ENCODE measurements at regions not wholly inside any gene's neighbourhood (a gene's known extent, or its start where the extent isn't known, plus 50 kb on each side); places are given as distances from the start of the nearest gene placed in this dataset.

DNA sequence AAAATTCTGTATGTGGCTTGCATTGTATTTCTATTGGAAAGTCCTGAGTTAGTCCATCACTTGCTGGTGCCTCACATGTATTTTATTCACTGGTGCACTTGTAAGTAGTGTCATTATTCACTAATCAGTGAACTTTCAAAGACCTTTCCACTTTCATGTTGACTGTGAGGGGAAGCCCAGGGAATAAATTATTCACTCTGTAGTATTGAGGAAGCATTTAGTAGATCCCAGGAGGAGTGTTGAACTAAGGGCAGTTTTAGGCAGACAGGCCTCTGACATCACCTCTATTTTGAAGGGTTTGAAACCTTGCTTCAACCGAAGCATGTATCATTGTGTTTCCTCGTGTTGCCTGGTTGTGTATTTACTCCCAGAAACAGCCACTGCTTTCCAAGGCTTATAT lies 705.4 kb upstream of the RIOK2 start:
- FAIRE-seq (no peak), DNase-seq (ENCODE audit: insufficient read length, low spot score) (peak; percentile 1)
- peak; percentile 48; the same call in 1 of the 2 replicates for TF ChIP-seq POU2F2 (IDR thresholded peaks at IDR 0.05; ENCODE audit: low read depth, low read length)
- TF ChIP-seq PAX5 (IDR thresholded peaks at IDR 0.05; ENCODE audit: insufficient read depth, low read length, severe bottlenecking): no peak

DNA sequence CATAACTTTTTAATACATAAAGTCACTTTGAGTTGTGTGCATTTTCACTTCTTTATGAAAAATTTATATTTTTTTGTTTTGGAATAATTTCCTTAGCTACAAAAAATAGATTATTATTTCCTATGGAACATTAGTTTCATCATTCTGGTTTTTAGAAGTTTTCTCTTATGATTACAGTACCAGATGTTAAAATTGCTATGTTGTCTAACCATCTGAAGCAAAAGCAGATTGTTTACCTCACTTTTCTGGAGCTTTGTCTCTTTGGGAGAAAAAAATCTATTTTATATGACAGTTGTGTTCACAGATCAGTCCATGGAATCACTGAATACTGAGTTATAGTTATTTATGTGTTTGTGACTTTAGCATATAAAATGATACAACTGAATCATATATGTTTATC lies 708.9 kb upstream of the RIOK2 start:
- no peak for DNase-seq (ENCODE audit: insufficient read length, low spot score)
- FAIRE-seq: no peak
- no peak for TF ChIP-seq POLR2A (IDR thresholded peaks at IDR 0.05; ENCODE audit: low read depth, low read length)
- no peak for TF ChIP-seq PAX5 (IDR thresholded peaks at IDR 0.05; ENCODE audit: insufficient read depth, low read length, severe bottlenecking)
- TF ChIP-seq TAF1 (IDR thresholded peaks at IDR 0.05; ENCODE audit: low read depth, low read length): no peak
- TF ChIP-seq SPI1 (IDR thresholded peaks at IDR 0.05; ENCODE audit: low read depth, low read length): no peak
- no peak for TF ChIP-seq POU2F2 (IDR thresholded peaks at IDR 0.05; ENCODE audit: low read depth, low read length)
- TF ChIP-seq POLR2AphosphoS5 (IDR thresholded peaks at IDR 0.05; ENCODE audit: low read depth, low read length): no peak

- DNase-seq (ENCODE audit: insufficient read length, low spot score) (no peak), FAIRE-seq (no peak)
- TF ChIP-seq POLR2A (IDR thresholded peaks at IDR 0.05; ENCODE audit: low read depth, low read length): no peak
- no peak for TF ChIP-seq PAX5 (IDR thresholded peaks at IDR 0.05; ENCODE audit: insufficient read depth, low read length, severe bottlenecking)
- no peak for TF ChIP-seq POLR2AphosphoS5 (IDR thresholded peaks at IDR 0.05; ENCODE audit: low read depth, low read length)
- TF ChIP-seq TAF1 (IDR thresholded peaks at IDR 0.05; ENCODE audit: low read depth, low read length): no peak
- TF ChIP-seq SPI1 (IDR thresholded peaks at IDR 0.05; ENCODE audit: low read depth, low read length): no peak
- no peak for TF ChIP-seq POU2F2 (IDR thresholded peaks at IDR 0.05; ENCODE audit: low read depth, low read length)
Observed at GRCh38 chr5:97903742-97904141, 720.7 kb upstream of the RIOK2 start.

DNA sequence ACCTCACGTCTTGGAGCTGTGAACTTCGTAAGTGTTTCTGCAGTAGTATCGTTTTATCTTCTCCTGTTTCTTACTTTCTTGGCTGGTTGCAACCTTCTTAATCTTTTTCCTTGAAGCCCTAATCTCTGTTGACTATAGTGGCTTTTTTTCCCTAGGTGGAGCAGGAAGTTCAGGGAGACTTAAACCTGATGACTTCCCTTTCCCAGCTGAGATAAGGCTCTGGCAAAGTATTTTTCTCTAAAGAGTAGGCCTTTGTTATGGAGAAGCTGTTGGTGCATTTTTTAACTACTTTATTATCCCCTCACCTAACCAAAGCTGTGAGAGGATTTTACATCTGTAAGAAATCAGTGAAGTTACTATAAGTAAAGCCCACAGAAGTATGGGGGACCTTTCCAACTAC lies 723.1 kb upstream of the RIOK2 start:
- TF ChIP-seq POU2F2 (IDR thresholded peaks at IDR 0.05; ENCODE audit: low read depth, low read length) (no peak), POLR2AphosphoS5 (IDR thresholded peaks at IDR 0.05; ENCODE audit: low read depth, low read length) (no peak), PAX5 (IDR thresholded peaks at IDR 0.05; ENCODE audit: insufficient read depth, low read length, severe bottlenecking) (no peak), POLR2A (IDR thresholded peaks at IDR 0.05; ENCODE audit: low read depth, low read length) (no peak), TAF1 (IDR thresholded peaks at IDR 0.05; ENCODE audit: low read depth, low read length) (no peak), SPI1 (IDR thresholded peaks at IDR 0.05; ENCODE audit: low read depth, low read length) (no peak)
- DNase-seq (ENCODE audit: insufficient read length, low spot score): no peak
- no peak for FAIRE-seq

- DNase-seq (ENCODE audit: insufficient read length, low spot score) (no peak), FAIRE-seq (no peak)
- TF ChIP-seq POLR2AphosphoS5 (IDR thresholded peaks at IDR 0.05; ENCODE audit: low read depth, low read length) (no peak), POLR2A (IDR thresholded peaks at IDR 0.05; ENCODE audit: low read depth, low read length) (no peak), POU2F2 (IDR thresholded peaks at IDR 0.05; ENCODE audit: low read depth, low read length) (no peak), SPI1 (IDR thresholded peaks at IDR 0.05; ENCODE audit: low read depth, low read length) (no peak), PAX5 (IDR thresholded peaks at IDR 0.05; ENCODE audit: insufficient read depth, low read length, severe bottlenecking) (no peak), TAF1 (IDR thresholded peaks at IDR 0.05; ENCODE audit: low read depth, low read length) (no peak)
Observed at GRCh38 chr5:97907646-97908400, 724.8 kb upstream of the RIOK2 start.

DNA sequence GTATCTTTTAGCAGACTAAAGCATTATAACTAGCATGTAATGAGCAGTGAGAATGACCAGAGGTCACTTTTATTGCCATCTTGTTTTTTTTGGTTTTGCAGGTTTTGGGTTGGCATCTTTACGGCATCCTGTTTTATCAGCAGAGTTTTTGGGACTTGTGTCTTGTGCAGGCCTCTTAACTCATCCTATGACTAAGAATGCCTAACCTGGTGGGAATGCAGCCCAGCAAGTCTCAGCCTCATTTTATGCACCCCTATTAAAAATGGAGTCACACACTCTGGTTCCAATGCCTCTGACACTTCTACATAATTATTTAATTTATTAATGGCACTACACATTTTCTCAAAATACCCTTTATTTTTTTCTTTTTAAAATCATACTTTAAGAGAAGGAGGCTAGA lies 726.5 kb upstream of the RIOK2 start:
- TF ChIP-seq POU2F2 (IDR thresholded peaks at IDR 0.05; ENCODE audit: low read depth, low read length) (no peak), POLR2AphosphoS5 (IDR thresholded peaks at IDR 0.05; ENCODE audit: low read depth, low read length) (no peak), TAF1 (IDR thresholded peaks at IDR 0.05; ENCODE audit: low read depth, low read length) (no peak), PAX5 (IDR thresholded peaks at IDR 0.05; ENCODE audit: insufficient read depth, low read length, severe bottlenecking) (no peak), POLR2A (IDR thresholded peaks at IDR 0.05; ENCODE audit: low read depth, low read length) (no peak), SPI1 (IDR thresholded peaks at IDR 0.05; ENCODE audit: low read depth, low read length) (no peak)
- DNase-seq (ENCODE audit: insufficient read length, low spot score) (no peak), FAIRE-seq (no peak)

DNA sequence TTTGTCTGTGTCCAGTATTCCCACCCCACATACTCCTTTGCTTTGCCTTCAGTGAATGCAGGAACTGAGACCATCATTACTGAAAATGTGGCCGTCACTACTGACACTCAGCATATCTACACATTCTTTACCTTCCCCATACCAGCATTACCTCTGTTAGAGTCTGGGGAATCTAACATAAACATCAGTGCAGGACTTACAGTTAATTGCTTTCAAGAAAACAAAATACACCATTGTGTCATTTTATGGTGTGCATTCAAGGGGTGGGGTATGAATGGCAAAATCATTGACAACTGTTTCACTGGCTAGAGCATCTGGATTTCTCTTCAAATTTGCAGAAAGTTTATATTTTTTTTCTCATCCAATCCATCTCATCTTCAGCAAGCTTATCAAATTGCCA lies 731.4 kb upstream of the RIOK2 start:
- DNase-seq (ENCODE audit: insufficient read length, low spot score) (no peak), FAIRE-seq (no peak)
- TF ChIP-seq PAX5 (IDR thresholded peaks at IDR 0.05; ENCODE audit: insufficient read depth, low read length, severe bottlenecking) (no peak), SPI1 (IDR thresholded peaks at IDR 0.05; ENCODE audit: low read depth, low read length) (no peak), POLR2A (IDR thresholded peaks at IDR 0.05; ENCODE audit: low read depth, low read length) (no peak), TAF1 (IDR thresholded peaks at IDR 0.05; ENCODE audit: low read depth, low read length) (no peak), POU2F2 (IDR thresholded peaks at IDR 0.05; ENCODE audit: low read depth, low read length) (no peak), POLR2AphosphoS5 (IDR thresholded peaks at IDR 0.05; ENCODE audit: low read depth, low read length) (no peak)

DNA sequence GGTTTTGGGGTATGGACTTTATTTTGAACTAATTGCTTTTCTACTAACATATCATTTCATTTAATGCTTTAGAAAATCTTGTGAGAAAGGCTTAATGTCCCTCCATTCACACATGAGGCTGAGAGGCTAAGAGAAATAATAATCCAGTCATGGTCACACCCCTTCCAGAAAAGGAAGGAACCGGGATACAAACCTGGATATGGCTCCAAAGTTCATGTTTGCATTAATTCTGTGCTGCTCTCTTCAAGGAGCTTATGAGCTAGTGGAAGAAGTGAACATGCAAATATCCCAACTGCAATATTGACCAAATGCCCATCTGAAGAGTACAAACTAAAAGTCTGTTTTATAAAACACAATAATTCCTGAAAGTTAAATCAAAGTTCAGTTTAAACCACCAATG lies 732.1 kb upstream of the RIOK2 start:
- TF ChIP-seq SPI1 (IDR thresholded peaks at IDR 0.05; ENCODE audit: low read depth, low read length): no peak
- DNase-seq (ENCODE audit: insufficient read length, low spot score) (no peak), FAIRE-seq (no peak)

DNA sequence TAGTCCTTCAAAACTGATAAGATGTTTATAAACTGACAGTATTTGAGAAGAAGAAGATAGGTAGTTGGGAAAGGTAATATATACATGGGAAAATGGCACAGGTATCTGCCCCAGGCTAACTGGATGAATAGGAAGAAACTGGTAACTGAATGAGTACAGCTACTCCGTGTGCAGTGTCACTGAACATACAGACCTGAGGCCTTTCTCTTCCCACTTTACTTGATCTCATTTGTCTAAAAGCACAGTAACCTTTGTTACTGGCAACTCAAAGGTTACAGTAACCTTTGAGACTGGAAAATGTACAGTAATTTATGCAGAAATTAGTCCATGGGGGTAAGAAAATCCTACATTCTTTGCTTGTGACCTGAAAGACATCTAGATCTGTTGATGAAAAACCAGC lies 735.0 kb upstream of the RIOK2 start:
- FAIRE-seq: no peak
- no peak for DNase-seq (ENCODE audit: insufficient read length, low spot score)
- TF ChIP-seq SPI1 (IDR thresholded peaks at IDR 0.05; ENCODE audit: low read depth, low read length) (no peak), PAX5 (IDR thresholded peaks at IDR 0.05; ENCODE audit: insufficient read depth, low read length, severe bottlenecking) (no peak), POLR2AphosphoS5 (IDR thresholded peaks at IDR 0.05; ENCODE audit: low read depth, low read length) (no peak)

DNA sequence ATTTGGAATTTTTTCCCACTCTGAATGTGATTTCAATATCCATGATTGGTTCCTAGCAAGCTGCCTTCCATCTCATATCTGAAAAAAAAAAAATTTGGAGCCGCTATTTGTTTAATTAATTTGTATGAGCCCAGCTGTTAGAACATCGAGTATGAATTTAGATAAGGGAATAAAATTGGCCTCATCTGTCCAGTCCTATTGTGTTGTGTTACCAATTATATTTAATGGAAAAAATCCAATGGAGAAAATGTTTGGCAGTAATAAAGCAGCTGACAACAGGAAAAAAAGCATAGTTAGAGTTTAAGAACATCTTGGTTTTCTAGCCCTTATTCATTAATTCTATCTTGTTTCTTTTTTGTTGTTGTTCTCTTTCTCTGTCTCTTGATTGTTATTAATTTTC lies 735.6 kb upstream of the RIOK2 start:
- TF ChIP-seq POLR2AphosphoS5 (IDR thresholded peaks at IDR 0.05; ENCODE audit: low read depth, low read length): no peak
- no peak for TF ChIP-seq POU2F2 (IDR thresholded peaks at IDR 0.05; ENCODE audit: low read depth, low read length)
- TF ChIP-seq SPI1 (IDR thresholded peaks at IDR 0.05; ENCODE audit: low read depth, low read length): no peak
- no peak for TF ChIP-seq TAF1 (IDR thresholded peaks at IDR 0.05; ENCODE audit: low read depth, low read length)
- no peak for TF ChIP-seq PAX5 (IDR thresholded peaks at IDR 0.05; ENCODE audit: insufficient read depth, low read length, severe bottlenecking)
- no peak for TF ChIP-seq POLR2A (IDR thresholded peaks at IDR 0.05; ENCODE audit: low read depth, low read length)
- FAIRE-seq (no peak), DNase-seq (ENCODE audit: insufficient read length, low spot score) (no peak)
